ENCODE measurements at regions not wholly inside any gene's neighbourhood (a gene's known extent, or its start where the extent isn't known, plus 50 kb on each side); places are given as distances from the start of the nearest gene placed in this dataset.

GRCh38 chr5:67588389-67588788, 391.8 kb upstream of the CD180 start:
- Histone ChIP-seq H3K27me3 (no peaks in the 10 kb centered on the region), H3K4me1 (no peaks in the 10 kb centered on the region), H3K27ac (no peak overlapping the region), H3K4me3 (no peak overlapping the region), H3K36me3 (no peaks in the 10 kb centered on the region), H3K9me3 (no peaks in the 10 kb centered on the region)
- TF ChIP-seq POLR2A (IDR thresholded peaks at IDR 0.05) (no peak), CTCF (IDR thresholded peaks at IDR 0.05) (no peak)
- intact Hi-C loops (cut with DNase I; ENCODE audit: low total_unique reads) = no loop called here
- DNase-seq = no peak

- no peaks in the 10 kb centered on the region for H3K36me3 ChIP-seq
Measured at GRCh38 chr5:67581203-67581602, 384.6 kb upstream of the CD180 start.

GRCh38 chr5:67578011-67578410, 381.4 kb upstream of the CD180 start:
- Histone ChIP-seq H3K4me3 (no peak overlapping the region), H3K9me3 (no peaks in the 10 kb centered on the region), H3K36me3 (no peaks in the 10 kb centered on the region), H3K27me3 (no peaks in the 10 kb centered on the region), H3K4me1 (no peaks in the 10 kb centered on the region), H3K27ac (no peak overlapping the region)
- TF ChIP-seq CTCF (IDR thresholded peaks at IDR 0.05) = no peak
- no peak for TF ChIP-seq POLR2A (IDR thresholded peaks at IDR 0.05)
- no peak for DNase-seq
- intact Hi-C loops (cut with DNase I; ENCODE audit: low total_unique reads) = no loop called here

More at GRCh38 chr5:67581203-67581602, 384.6 kb upstream of the CD180 start:
- Histone ChIP-seq H3K27me3 (no peaks in the 10 kb centered on the region), H3K4me1 (no peaks in the 10 kb centered on the region), H3K4me3 (no peak overlapping the region), H3K27ac (no peak overlapping the region), H3K9me3 (no peaks in the 10 kb centered on the region)
- DNase-seq = no peak
- TF ChIP-seq POLR2A (IDR thresholded peaks at IDR 0.05) (no peak), CTCF (IDR thresholded peaks at IDR 0.05) (no peak)
- intact Hi-C loops (cut with DNase I; ENCODE audit: low total_unique reads) = no loop called here

- no peak for TF ChIP-seq CTCF (IDR thresholded peaks at IDR 0.05)
- TF ChIP-seq POLR2A (IDR thresholded peaks at IDR 0.05) = no peak
- Histone ChIP-seq H3K27ac (no peak overlapping the region), H3K4me1 (no peaks in the 10 kb centered on the region), H3K36me3 (no peaks in the 10 kb centered on the region), H3K4me3 (no peak overlapping the region), H3K9me3 (no peaks in the 10 kb centered on the region), H3K27me3 (no peaks in the 10 kb centered on the region)
- no peak for DNase-seq
- intact Hi-C loops (cut with DNase I; ENCODE audit: low total_unique reads) = no loop called here
Measured at GRCh38 chr5:67577424-67577823, 380.8 kb upstream of the CD180 start.

DNA sequence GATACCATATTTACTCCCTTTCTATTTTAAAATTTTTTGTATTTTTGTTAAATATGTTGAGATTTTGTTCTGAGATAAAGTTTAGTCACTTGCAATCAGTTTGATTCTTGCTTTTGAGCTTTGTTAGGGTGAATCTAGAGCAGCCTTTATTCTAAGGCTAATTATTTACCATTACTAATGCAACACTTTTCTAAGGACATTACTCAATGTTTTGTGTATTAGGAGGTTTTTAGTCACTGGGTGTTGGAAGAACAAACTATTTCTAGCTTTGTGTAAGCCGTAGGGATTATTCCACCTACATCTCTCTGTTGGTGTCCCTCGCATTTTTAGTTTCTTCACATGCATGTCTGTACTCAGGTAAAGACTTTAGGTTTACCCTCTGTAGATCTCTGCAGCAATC, 379.5 kb upstream of the CD180 start:
- no peak for DNase-seq
- Histone ChIP-seq H3K9me3 (no peaks in the 10 kb centered on the region), H3K4me1 (no peaks in the 10 kb centered on the region), H3K4me3 (no peak overlapping the region), H3K27me3 (no peaks in the 10 kb centered on the region), H3K27ac (no peak overlapping the region), H3K36me3 (no peaks in the 10 kb centered on the region)
- intact Hi-C loops (cut with DNase I; ENCODE audit: low total_unique reads) = no loop called here
- TF ChIP-seq CTCF (IDR thresholded peaks at IDR 0.05) = no peak
- no peak for TF ChIP-seq POLR2A (IDR thresholded peaks at IDR 0.05)

Measured in uterus (tissue), 3 donors.